ENCODE measurements at regions not wholly inside any gene's neighbourhood (a gene's known extent, or its start where the extent isn't known, plus 50 kb on each side); places are given as distances from the start of the nearest gene placed in this dataset.

DNA sequence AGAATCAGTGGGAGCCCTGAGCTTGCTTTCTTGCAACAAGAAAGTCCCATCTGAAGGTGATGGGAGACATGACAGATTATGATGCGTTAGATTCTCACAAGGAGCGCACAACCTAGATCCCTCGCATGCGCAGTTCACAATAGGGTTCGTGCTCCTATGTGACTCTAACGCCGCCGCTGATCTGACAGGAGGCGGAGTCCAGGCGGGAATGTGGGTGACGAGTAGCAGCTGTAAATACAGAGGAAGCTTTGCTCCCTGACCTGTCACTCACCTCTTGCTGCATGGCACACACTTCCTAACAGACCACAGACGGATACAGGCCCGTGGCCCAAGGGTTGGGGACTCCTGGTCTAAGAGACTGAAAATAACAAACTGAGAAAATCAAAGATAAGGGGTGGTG lies 1163.4 kb upstream of the AUTS2 start:
- DNase-seq (ENCODE audit: low spot score), result no peak

GRCh38 chr7:68438016-68438415 lies 1160.3 kb upstream of the AUTS2 start:
- DNase-seq (ENCODE audit: low spot score), result no peak

DNA sequence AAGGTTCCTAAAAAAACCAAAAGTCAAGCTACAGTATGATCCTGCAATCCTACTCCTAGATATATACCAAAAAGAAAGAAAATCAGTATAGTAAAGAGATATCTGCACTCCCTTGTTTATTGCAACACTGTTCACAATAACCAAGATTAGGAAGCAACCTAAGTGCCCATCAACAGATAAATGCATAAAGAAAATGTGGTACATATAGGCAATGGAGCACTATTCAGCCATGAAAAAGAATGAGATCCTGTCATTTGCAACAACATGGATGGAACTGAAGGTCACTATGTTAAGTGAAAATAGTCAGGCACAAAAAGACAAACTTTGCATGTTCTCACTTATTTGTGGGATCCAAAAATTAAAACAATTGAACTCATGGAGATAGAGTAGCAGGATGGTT lies 1159.5 kb upstream of the AUTS2 start:
- DNase-seq (ENCODE audit: low spot score), result no peak

DNA sequence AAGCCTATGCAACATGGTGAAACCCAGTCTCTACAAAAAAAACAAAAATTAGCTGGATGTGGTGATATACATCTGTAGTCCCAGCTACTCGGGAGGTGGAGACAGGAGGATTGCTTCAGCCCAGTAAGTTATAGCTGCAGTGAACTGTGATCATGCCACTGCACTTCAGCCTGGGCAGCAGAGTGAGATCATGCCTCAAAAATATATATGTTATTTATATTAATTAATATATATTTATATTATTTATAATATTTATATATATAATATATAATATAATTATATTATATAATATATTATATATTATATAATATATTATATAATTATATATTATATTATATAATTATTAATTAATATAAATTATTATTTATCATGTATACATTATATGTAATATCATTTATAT lies 1158.4 kb upstream of the AUTS2 start:
- no peak for DNase-seq (ENCODE audit: low spot score)

- no peak for DNase-seq (ENCODE audit: low spot score)
Measured at GRCh38 chr7:68440866-68441265, 1157.4 kb upstream of the AUTS2 start.

DNA sequence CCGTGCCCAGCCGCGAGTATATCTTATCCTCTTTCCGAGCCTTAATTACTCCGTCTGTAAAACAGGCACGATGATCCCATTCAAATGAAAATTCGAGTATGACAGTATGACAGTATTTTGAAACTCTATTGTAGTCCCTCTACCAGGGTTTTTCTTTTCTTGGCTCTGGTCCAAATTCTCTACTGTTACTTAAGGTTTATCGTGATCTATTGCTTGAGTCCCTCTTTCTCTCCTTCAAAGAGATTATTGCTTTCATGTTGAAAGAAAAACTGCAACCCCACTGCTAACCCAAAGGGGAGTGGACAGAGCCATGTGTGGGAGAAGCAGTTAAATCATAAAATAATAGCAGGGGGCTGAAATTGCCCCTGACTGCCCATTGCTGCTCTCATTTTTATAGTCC lies 1156.6 kb upstream of the AUTS2 start:
- no peak for DNase-seq (ENCODE audit: low spot score)

DNA sequence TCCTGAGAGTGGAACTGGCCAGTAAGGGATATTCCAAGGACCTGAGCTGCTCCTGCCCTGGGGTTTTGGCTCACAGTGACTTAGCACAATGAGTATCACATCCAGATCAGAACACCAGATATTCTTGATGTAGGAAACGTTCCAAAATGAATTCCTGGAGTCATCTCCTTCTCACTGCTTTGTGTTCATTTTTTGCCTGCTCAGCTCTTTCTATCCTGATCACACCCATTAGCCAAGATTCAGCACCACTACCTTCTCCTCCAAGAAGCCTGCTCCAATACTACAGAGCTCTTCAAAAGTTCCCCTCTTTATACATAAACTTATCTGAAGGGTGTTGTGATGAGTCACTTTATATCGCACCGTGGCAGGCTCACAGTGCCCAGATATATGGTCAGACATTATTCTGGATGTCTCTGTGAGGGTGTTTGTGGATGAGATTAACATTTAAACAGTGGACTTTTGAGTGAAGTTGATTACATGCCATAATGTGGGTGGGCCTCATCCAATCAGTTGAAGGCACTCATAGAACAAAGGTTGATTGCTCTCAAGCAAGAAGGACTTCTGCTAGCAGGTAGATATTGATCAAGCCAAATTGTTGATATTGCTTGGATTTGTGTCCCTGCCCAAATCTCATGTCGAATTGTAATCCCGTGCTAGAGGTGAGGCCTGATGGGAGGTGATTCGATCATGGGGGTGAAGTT lies 1155.2 kb upstream of the AUTS2 start:
- no peak for DNase-seq (ENCODE audit: low spot score)

GRCh38 chr7:68444042-68444441 lies 1154.2 kb upstream of the AUTS2 start:
- no peak for DNase-seq (ENCODE audit: low spot score)

GRCh38 chr7:68444956-68445355 lies 1153.3 kb upstream of the AUTS2 start:
- DNase-seq (ENCODE audit: low spot score), result no peak

DNA sequence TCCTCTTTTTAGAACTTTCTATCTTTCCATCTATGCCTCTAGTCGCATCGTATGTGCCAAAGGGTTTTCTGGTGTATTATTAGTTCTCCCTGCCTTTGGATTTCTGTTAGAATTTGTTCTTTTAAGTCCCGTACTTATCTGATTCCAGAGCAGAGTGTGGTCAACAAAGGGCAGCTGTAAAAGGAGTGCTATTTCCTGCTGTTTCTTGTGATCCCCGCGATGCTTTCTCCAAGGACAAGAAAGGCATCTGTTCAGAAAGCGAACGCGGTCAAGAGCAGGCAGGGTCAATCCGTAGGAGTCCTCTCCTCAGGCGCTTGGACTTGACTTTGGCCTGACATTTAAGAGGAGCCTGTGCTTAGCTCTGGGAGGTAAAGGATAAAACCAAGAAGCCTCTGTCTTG lies 1152.1 kb upstream of the AUTS2 start:
- DNase-seq (ENCODE audit: low spot score), result no peak

DNA sequence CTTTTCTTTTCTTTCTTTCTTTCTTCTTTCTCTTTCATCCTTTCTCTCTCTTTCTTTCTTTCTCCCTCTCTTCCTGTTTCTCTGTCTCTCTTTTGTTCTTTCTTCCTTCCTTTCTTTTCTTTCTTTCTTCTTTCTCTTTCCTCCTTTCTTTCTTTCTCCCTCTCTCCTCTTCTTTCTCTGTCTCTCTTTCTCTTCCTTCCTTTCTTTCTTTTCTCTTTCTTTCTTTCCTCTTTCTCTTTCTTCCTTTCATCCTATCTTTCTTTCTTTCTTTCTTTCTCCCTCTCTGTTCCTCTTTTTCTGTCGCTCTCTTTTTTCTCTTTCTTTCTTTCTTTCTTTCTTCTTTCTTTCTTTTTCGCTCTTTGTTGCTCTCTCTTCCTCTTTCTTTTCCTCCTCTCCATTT lies 1149.2 kb upstream of the AUTS2 start:
- no peak for DNase-seq (ENCODE audit: low spot score)

- DNase-seq (ENCODE audit: low spot score), result no peak
Measured at GRCh38 chr7:68449816-68450215, 1148.5 kb upstream of the AUTS2 start.

GRCh38 chr7:68454931-68455330 lies 1143.3 kb upstream of the AUTS2 start:
- DNase-seq (ENCODE audit: low spot score), result no peak

GRCh38 chr7:68456469-68456868 lies 1141.8 kb upstream of the AUTS2 start:
- no peak for DNase-seq (ENCODE audit: low spot score)

DNA sequence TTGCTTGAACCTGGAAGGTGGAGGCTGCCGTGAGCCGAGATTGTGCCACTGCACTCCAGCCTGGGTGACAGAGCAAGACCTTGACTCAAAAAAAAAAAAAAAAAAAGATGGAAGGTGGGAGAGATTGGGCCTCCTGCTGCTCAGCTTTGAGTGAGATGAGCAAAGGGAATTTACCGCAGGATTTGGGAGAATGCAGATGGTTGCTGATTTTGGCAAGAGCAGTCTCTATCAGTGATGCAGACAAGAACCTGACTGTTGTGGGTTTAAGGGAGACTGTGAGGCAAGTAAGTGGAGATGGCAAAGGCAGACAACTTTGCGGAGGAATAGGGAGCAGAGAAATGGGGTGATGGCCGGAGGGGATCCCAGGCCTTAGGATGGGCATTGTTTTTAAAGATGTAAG lies 1140.8 kb upstream of the AUTS2 start:
- no peak for DNase-seq (ENCODE audit: low spot score)

DNA sequence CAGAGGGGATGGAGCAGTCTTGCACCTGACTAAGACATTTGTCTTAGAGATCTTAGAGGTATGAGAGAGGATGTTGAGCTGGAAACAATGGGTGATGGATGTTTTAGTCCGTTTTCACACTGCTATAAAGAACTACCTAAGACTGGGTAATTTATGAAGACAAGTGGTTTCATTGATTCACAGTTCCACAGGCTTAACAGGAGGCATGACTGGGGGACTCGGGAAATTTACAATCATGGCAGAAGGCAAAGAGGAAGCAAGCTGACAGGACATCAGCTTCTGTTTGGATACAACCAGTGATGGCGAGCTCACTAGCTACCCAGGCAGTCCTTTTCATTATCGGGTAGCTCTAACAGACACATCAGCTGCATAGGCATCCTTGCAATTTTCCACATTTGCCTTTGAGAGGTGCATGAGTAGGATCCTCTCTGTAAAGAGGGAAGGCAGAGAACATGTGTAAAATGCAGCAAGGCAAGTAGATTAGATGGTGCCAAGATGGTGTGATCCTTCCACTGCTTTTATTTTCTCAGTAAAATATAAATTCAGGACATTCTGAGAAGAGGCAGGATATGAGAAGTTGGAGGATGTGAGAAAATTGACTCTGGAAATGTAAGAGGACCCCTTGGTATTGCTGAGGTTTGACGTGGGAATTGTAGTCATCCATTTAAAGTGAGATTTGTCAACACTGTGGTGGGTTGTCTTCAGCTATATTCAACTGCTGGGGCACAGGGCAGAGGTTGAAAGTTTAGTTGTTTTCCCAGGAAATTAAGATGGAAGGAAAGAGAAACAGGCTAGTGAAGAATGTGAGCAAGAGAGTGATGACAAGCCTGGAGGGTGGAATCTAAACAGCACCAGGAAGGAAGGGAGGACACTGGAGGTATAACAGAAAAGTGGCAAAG lies 1140.0 kb upstream of the AUTS2 start:
- no peak for DNase-seq (ENCODE audit: low spot score)

DNA sequence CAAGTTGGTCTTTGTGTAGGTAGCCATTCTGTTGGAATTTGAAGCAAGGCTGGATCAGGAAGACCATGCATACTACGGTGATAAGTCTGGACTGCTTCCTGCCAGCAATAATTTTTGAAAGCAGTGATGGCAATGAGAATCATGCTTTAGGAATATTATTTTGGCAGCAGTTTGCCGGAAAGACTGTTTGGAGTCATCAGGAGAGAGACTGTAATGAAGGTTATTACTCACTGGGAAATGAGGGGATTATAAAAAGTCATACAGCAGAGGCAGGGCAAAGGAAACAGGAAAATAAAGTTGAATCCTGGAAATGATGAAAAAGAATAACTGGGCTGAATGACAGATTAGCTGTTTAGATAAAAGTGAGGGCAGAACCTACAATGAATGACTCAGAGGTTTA lies 1136.8 kb upstream of the AUTS2 start:
- DNase-seq (ENCODE audit: low spot score), result no peak

DNA sequence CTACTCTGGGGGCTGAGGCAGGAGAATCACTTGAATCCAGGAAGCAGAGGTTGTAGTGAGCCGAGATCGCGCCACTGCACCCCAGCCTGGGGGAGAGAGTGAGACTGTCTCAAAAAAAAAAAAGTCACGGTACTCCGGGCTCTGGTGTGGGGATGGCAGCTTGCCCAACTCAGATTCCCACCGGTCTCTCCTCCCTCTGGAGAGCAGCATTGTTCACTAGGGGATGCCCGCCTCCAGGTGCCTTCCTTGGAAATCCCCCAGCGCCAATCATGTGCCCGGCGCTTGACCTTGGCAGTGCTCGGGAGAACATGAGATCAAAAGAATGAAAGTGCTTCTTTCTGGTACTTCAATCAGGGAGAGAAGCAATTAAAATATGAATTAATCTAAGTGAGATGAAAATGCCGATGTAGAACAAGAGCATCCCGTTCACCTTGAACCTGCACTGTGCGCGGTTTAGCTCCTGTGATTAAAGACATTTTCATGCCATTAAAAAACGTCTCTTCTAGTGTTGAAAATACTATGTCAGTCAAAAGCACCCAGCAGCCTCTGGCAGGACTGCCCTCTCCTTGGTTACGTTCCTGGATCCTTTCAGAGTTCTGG lies 1127.3 kb upstream of the AUTS2 start:
- no peak for DNase-seq (ENCODE audit: low spot score)

- no peak for DNase-seq (ENCODE audit: low spot score)
Measured at GRCh38 chr7:68472688-68473087, 1125.6 kb upstream of the AUTS2 start.

DNA sequence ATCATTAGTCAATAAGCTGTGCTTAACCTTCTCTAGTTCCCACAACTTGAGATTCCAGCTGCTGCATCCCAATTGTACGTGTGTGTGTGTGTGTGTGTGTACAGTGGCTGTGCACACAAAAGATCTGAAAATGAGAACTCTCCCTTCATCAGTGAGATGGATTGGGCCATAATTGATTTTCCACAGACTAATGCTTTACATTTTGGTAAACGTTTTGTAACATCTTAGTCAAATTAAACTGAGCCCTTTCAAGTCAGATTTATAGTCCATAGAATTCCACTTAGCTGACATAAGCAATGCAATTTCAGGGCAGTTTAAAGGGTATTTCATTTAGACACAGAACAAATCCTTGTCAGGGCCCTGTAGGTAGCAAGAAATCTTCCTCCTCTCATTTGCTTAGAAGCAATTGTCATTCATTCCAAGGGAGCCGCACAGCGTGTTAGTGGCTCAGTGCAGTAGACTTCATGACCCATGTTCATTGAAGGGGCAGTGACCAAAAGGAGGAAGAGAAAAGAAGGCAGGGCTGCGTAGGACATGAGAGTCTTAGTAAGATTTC lies 1123.5 kb upstream of the AUTS2 start:
- DNase-seq (ENCODE audit: low spot score), result no peak

- DNase-seq (ENCODE audit: low spot score), result no peak
Measured at GRCh38 chr7:68476966-68477365, 1121.3 kb upstream of the AUTS2 start.

GRCh38 chr7:68478326-68478725 lies 1119.9 kb upstream of the AUTS2 start:
- DNase-seq (ENCODE audit: low spot score), result no peak

GRCh38 chr7:68482800-68483199 lies 1115.5 kb upstream of the AUTS2 start:
- no peak for DNase-seq (ENCODE audit: low spot score)

Measured in globus pallidus (tissue), 1 donor.